DMS 273 (cell line): ENCODE measurements at regions not wholly inside any gene's neighbourhood (a gene's known extent, or its start where the extent isn't known, plus 50 kb on each side); places are given as distances from the start of the nearest gene placed in this dataset.
"Not testable (repeated sequence)": the region's sequence is repeated elsewhere in the genome, so short reads cannot be mapped to it uniquely, and the experiment has no call there.

Experiments used
- DNase-seq: peaks from one replicate; lab custom pipeline; 2025; ENCODE audit not compliant: unreplicated experiment; lab: John Stamatoyannopoulos, UW

- DNase-seq: peak; percentile 94
Measured at GRCh38 chr6:27547157-27548075, 74.5 kb upstream of the ZNF184 start.

DNA sequence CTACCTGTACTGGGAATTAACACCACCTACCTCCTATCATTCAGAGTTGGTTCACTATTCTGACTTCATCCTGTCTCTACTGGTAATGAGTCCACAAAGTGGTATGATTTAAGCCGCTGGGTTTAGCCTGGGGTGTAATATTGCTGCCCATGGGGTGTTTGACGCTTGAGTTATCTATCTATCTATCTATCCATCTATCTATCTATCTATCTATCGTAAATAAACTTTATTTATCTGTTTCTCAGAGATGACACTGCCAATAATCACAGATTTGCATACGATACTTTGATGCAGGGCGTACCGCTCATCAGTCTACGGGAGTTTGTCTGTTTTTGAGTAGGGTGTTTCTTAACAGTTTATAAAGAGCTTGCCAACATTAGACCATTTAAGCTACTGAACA is 73.6 kb upstream of the ZNF184 start:
- no peak for DNase-seq

- DNase-seq: peak; percentile 94
Measured at GRCh38 chr6:27545271-27546046, 72.6 kb upstream of the ZNF184 start.

DNA sequence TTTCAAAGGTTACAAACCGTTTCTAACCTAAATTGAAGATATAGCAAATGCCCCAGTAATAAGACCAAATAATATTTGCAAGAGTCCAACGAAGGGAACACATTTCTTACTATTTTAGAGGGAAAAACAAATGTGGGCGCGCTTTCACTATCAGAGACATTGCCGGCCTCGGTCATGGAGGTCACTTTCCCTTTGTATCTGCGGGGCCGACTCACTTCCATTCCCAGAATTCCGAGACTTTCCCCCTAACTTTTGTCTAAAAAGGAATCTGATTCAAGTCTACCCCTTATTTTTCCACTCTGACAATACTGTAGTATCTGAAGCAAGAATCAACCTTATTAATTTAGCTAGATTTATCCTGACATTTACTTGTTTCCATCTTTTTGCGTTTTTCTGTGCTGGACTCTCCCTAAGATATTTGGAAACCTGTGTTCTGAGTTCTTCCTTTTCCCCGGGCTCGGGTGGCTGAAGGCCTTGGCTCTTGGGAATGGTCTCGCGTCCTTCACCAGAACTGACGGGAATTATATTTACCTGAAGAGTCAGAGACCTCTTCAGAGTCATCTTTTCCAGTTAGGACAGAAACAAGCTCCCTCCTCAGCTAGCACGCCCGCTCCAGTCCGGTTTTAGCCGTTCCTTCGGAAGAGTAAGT is 71.8 kb upstream of the ZNF184 start:
- no peak for DNase-seq

- DNase-seq: peak; percentile 39
Measured at GRCh38 chr6:27544135-27544534, 71.2 kb upstream of the ZNF184 start.

DNA sequence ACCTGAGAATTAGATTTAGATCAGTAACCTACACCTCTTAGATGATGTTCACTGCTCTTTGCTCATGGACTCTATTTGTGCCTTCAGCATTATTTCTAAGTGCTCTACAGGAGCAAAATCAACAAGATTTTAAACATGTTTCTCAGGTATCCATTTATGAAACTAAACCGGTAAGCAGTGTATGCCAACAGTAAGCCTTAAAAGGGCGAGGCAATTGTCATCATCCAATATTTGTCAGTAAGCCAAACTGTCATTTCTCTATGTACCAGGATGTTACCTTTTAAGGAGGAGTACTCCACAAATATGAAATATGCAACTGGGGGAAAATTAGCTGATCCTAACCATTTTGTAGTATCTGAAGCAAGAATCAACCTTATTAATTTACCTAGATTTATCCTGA is 69.6 kb upstream of the ZNF184 start:
- DNase-seq: no peak

DNA sequence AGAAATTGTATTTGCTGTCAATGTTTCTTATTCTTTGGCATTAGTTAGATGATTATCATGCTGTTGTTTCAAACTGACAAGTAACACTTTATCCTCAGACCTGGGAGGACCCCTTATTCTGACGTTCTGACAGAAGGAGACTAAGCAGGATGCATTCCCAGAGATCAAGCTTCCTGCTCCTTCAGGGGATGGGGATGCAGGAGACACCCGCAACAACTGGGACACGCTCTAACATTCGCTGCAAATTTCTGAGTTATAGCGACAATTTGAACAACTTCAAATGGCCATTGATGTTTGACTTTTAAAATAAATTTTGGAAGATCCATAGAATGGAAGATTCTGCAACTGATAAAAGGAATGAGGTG is 69.0 kb upstream of the ZNF184 start:
- no peak for DNase-seq

GRCh38 chr6:27541212-27541932 is 68.5 kb upstream of the ZNF184 start:
- DNase-seq: peak; percentile 92

- DNase-seq: peak; percentile 15
Measured at GRCh38 chr6:27539551-27539950, 66.6 kb upstream of the ZNF184 start.

- peak; percentile 29 for DNase-seq
Measured at GRCh38 chr6:27532820-27533538, 60.1 kb upstream of the ZNF184 start.

GRCh38 chr6:27531772-27532459 is 59.0 kb upstream of the ZNF184 start:
- DNase-seq: peak; percentile 85

DNA sequence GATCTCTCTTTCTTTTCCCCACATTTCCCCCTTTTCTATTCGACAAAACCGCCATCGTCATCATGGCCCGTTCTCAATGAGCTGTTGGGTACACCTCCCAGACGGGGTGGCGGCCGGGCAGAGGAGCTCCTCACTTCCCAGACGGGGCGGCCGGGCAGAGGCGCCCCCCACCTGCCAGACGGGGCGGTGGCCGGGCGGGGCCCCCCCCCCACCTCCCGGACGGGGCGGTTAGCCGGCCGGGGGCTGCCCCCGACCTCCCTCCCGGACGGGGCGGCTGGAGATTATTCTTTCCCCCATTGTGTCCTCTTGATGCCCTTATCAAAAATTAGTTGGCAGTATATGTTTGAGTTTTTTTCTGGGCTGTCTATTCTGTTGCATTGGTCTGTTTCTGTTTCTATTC is 56.9 kb upstream of the ZNF184 start:
- not testable (repeated sequence) for DNase-seq

GRCh38 chr6:27528714-27529113 is 55.8 kb upstream of the ZNF184 start:
- DNase-seq: peak; percentile 38
